ENCODE measurements at regions not wholly inside any gene's neighbourhood (a gene's known extent, or its start where the extent isn't known, plus 50 kb on each side); places are given as distances from the start of the nearest gene placed in this dataset.
"Not testable (repeated sequence)": the region's sequence is repeated elsewhere in the genome, so short reads cannot be mapped to it uniquely, and the experiment has no call there.

DNA sequence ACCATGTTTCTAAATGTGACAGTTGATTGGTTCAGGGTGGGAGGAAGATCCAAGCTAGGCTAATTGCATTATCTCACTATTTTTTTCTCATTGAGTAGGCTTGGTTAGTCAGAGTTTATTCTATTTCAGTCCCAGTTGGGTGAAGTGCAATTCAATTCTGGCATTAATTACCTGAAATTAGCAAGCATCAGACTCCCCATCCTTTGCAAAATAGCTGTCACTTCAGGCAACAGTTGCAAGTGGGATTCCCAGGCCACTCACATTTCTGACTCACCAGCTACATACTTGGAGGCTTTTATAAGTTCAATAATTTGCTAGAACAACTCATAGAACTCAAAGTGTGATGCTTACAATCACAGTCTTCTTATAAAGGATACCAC, 155.8 kb upstream of the HAND2 start:
- no peak for DNase-seq

DNA sequence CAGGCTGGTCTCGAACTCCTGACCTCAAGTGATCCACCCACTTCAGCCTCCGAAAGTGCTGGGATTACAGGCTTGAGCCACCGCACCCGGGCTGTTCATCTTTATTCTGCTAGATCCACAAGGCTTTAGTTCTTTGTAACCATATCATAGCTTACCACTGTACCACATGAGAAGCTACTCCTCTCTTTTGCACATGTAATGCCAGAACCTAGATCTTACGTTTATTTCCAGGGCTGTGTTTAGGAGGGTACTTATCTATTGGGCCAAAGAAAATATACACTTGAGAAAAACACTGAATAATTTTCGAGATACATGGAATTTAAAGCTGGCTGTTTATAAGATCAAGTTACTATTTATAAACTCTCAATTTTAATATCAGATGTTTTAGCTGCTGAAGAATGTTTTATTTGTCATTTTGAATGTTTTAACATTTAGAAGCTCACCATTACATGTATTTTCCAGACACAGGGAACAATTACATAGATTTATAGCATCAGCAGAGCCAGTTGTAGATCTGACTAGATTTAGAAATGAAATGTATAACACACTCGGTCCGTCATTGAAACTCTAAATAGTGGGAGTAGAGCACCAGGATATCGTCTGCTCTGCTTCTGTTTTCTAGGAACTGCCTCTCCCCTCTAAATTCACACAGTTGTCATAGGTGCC, 155.3 kb upstream of the HAND2 start:
- no peak for DNase-seq

DNA sequence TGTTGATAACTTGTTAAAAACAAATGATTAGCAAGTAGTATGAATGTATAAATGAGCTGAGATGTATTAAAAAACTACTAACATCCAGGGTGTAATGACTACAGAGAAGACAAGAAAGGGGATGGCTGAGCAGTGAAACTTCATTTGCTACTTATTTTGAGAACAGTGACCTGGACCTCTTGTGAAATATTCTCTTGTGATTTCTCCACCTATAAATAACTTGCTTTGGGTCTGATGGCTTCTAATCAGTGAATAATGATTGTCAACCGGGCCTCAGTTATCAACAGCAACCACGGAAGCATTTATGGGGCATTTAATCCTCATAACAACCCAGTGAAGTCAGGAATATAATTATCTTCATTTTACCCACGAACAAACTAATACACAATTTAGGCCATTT, 154.2 kb upstream of the HAND2 start:
- DNase-seq: no peak

DNA sequence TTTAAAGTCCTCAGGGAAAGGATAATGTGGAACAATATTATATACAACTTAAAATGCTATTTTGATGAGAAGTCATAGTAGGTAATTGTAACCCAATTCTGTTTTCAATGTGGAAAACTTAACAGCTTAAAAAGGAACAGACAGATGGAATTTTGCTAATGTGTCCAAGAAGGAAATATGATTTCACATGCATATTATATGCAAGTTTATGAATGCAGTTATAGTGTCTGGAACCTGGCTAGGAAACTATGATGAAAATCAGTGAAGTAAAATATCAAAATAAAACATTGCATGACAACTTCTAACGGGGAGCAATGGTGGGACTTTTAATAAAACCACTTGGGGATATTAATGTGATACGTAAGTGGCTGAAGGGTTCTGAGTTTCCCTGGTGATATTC, 152.6 kb upstream of the HAND2 start:
- DNase-seq: no peak

GRCh38 chr4:173680278-173680677, 150.2 kb upstream of the HAND2 start:
- no peak for DNase-seq

DNA sequence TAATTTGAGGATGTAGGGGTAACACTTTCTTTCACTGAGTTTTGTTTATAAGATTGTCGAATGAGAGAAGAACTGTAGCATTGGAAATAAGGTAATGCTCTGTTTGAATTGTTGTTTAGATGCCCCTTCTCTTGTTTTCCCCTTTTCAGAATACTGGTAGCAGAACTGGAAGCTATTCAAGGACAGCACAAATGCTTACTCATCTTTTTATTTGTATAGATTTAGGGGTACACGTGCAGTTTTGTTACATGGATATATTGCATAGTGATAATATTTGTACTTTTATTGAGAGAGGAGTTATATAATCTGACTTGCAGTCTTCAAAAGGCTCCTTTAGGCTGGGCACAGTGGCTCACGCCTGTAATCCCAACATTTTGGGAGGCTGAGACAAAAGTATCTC, 145.4 kb upstream of the HAND2 start:
- no peak for DNase-seq

GRCh38 chr4:173669460-173670179, 139.6 kb upstream of the HAND2 start:
- no peak for DNase-seq

- DNase-seq: no peak
These were observed 131.0 kb upstream of the HAND2 start for GRCh38 chr4:173661001-173661400.

DNA sequence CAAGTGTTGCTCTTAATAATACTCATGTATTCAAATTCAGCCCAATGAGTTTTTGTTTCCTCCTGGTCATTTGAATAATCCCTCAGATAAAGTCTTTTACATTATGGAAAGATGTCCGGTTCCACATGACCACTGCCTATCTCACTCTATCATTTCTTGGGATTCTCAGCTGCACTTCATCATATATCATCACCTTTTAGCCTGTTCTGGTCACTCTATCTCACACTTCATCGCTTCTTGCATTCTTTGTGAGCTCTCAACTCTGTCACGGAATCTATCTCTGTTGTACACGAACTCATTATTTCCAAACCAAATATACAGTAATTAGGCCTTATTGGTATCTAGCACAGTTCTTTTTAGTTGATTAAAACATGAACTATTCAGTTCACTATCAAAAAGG, 126.9 kb upstream of the HAND2 start:
- DNase-seq: no peak

- no peak for DNase-seq
These were observed 122.4 kb upstream of the HAND2 start for GRCh38 chr4:173652283-173652931.

GRCh38 chr4:173651651-173652282, 121.7 kb upstream of the HAND2 start:
- no peak for DNase-seq

GRCh38 chr4:173647902-173648301, 117.9 kb upstream of the HAND2 start:
- peak; percentile 7 for DNase-seq

DNA sequence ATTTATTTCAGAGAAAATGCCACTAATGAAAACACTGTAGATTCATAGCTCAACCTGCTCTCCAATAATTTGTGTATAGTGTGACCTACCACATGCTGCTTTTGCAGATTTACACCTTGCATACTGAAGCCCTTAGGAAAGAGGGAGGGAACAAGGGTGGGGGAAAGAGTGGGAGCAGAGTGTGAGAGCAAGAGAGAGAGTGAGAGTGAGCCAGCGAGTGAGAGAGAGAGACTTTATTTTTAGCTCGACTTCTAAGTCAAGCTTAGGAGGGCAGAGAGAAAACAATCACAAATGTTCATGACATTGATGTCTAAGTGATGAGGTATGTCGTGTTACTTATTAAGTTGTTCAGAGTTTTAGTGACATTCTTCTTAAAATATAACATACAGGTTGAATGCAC, 112.5 kb upstream of the HAND2 start:
- DNase-seq: no peak

DNA sequence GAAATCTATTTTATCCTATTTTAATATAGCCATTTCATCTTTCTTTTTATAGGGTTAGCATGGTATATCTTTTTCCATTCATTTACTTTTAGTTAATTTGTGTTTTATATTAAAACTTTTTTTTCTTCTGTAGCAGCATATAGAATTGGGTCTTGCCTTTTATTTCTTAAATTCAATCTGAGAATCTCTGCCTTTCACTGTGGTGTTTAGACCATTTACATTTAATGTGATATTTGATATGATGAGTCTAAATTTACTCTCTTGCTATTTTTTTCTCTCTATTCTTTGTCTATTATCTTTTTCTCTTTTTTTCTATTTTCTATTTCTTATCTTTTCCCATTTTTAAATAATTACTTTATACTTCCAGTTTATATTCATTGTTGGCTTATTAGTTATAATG, 105.4 kb upstream of the HAND2 start:
- no peak for DNase-seq

DNA sequence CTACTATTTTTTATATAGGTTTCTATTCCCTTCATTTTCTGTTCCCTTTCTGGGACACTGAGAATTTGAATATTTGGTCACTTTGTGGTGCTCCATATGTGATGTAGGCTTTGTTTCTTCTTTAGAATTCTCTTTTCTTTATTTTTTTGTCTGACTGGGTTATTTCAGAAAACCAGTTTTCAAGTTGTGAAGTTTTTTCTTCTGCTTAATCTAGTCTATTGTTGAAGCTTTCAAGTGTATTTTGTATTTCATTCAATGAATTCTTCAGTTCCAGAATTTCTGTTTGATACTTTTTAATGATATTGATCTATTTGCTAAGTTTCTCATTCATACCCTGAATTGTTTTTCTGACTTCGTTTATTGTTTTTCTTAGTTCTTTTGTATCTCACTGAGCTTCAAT, 96.2 kb upstream of the HAND2 start:
- no peak for DNase-seq

- DNase-seq: not testable (repeated sequence)
These were observed 88.6 kb upstream of the HAND2 start for GRCh38 chr4:173618648-173619047.

DNA sequence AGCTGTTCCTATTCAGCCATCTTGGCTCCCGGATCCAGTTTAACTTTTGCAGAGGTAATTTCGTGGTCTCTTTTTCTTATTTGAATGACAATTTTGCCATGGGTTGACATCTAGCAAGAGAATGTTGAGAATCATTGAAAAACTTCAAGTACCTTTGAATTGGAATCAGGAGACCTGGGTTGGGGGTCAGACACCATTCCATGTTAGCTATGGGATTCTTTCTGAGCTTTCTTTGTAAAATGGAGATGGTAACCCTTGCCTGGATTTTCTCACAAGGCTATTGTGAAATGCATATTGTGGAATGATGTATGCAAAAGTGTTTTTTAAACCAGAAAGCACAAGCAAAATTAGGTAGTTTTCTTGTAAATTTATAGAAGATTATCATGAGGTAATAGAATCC, 79.1 kb upstream of the HAND2 start:
- DNase-seq: no peak

DNA sequence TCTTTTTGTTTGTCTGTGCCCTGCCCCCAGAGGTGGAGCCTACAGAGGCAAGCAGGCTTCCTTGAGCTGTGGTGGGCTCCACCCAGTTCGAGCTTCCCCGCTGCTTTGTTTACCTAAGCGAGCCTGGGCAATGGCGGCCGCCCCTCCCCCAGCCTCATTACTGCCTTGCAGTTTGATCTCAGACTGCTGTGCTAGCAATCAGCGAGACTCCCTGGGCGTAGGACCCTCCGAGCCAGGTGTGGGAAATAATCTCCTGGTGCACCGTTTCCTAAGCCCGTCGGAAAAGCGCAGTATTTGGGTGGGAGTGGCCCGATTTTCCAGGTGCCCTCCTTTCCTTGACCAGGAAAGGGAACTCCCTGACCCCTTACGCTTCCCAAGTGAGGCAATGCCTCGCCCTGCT, 78.6 kb upstream of the HAND2 start:
- not testable (repeated sequence) for DNase-seq

DNA sequence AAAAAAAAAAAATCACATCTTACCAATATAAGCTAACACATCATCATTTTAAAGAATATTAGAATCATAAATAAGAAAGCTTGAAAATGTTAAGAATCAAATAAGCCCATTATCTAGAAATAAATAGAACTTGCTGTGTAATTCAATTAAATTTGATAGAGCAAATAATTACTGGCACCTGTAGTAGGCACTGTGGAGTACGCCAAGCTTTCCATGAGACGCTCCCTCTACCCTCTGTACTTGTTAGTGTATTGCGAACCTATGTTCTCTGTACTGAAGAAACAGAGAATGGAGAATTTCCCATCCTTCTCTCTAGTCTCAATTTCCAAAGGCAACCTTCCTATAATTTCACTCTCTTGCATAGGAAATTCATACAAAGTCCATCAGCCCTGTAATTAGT, 61.7 kb upstream of the HAND2 start:
- no peak for DNase-seq

DNA sequence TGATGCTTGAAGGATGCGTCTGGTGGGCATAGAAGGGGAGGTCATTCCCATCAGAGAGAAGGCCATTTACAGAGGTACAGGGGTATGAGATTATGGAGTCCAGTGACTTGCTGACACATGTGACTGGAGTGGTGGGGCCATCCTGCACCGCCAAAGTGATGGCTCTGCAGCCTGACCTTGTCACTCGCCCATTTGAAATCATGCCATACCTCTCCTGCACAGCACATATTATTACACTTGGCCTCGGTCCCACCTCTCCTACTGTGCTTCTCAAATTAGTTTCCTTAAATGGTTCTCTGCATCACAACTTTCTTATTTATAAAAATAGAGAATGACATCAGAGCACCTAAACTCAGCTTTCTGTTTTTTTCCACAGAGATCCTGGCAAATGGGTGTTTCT, 60.7 kb upstream of the HAND2 start:
- DNase-seq: no peak

GRCh38 chr4:173585876-173586572, 56.0 kb upstream of the HAND2 start:
- no peak for DNase-seq

DNA sequence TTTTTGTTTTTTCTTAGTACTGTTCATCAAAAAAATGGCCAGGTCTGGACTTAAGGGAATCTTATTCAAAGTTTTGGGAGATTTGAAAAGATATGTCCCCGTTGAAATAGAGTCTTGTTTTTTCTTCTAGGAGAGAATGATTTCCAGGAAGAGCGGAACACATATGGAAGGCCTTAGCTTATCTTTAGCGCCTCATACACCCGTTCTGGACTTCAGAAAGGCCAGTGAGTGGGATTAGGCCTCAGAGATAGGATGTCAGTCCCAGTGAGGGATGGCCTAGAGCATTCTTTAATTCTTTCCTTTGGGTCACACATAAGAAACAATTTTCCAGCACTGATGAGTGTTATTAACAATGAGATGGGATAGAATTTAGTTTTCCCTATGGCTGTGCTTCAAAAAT, 54.5 kb upstream of the HAND2 start:
- DNase-seq: no peak
